GM12865 (cell line): ENCODE measurements at regions not wholly inside any gene's neighbourhood (a gene's known extent, or its start where the extent isn't known, plus 50 kb on each side); places are given as distances from the start of the nearest gene placed in this dataset.

ENCODE experiments used
- DNase-seq: peaks from one replicate; pipeline ENCODE4 v3.0.0; 2010; ENCODE audit warnings: low read depth
- H3K4me3 ChIP-seq: 2 replicates; pipeline ENCODE4 v1.5.1; 2011; ENCODE audit warnings: mild to moderate bottlenecking, low read depth, low read length, control low read depth
- CTCF ChIP-seq: IDR thresholded peaks from 2 replicates; pipeline ENCODE4 v1.5.1; 2011; ENCODE audit warnings: low read length, control low read depth, low read depth, inconsistent platforms; ENCODE audit not compliant: insufficient read depth; ENCODE audit errors: missing control alignments

GRCh38 chr16:6439129-6439528 lies 893.5 kb upstream of the RBFOX1 start:
- DNase-seq, result no peak
- H3K4me3 ChIP-seq, result no peak overlapping the region
- TF ChIP-seq CTCF, result no peak

- DNase-seq, result no peak
- no peak for TF ChIP-seq CTCF
- no peak overlapping the region for H3K4me3 ChIP-seq
Measured at GRCh38 chr16:6428861-6429260, 903.8 kb upstream of the RBFOX1 start.

- no peak for DNase-seq
- H3K4me3 ChIP-seq, result no peak overlapping the region
- TF ChIP-seq CTCF, result no peak
Measured at GRCh38 chr16:6427621-6428020, 905.0 kb upstream of the RBFOX1 start.

GRCh38 chr16:6407596-6407995 lies 925.0 kb upstream of the RBFOX1 start:
- DNase-seq, result no peak
- TF ChIP-seq CTCF, result no peak

GRCh38 chr16:6406028-6406427 lies 926.6 kb upstream of the RBFOX1 start:
- TF ChIP-seq CTCF, result no peak
- no peak for DNase-seq

More at GRCh38 chr16:6407596-6407995, 925.0 kb upstream of the RBFOX1 start:
- no peak overlapping the region for H3K4me3 ChIP-seq

GRCh38 chr16:6382924-6383459 lies 949.7 kb upstream of the RBFOX1 start:
- no peak for TF ChIP-seq CTCF
- DNase-seq, result no peak
- H3K4me3 ChIP-seq, result no peak overlapping the region

More at GRCh38 chr16:6406028-6406427, 926.6 kb upstream of the RBFOX1 start:
- no peak overlapping the region for H3K4me3 ChIP-seq

- no peak for TF ChIP-seq CTCF
- DNase-seq, result no peak
Measured at GRCh38 chr16:6381896-6382295, 950.7 kb upstream of the RBFOX1 start.

More at GRCh38 chr16:6381896-6382295, 950.7 kb upstream of the RBFOX1 start:
- H3K4me3 ChIP-seq, result no peak overlapping the region
